Endothelial cell of umbilical vein (primary cell): ENCODE measurements at regions not wholly inside any gene's neighbourhood (a gene's known extent, or its start where the extent isn't known, plus 50 kb on each side); places are given as distances from the start of the nearest gene placed in this dataset.

Source experiments
- EZH2 ChIP-seq: IDR thresholded peaks from 2 replicates; pipeline ENCODE4 v1.6.1; 2012; ENCODE audit warnings: borderline replicate concordance, low read depth, mild to moderate bottlenecking, moderate library complexity, low read length, inconsistent platforms; ENCODE audit not compliant: severe bottlenecking
- GATA2 ChIP-seq: IDR thresholded peaks from 2 replicates; pipeline ENCODE4 v1.7.0; 2011; ENCODE audit warnings: low read depth, mild to moderate bottlenecking, moderate library complexity, mixed read lengths, low read length; ENCODE audit not compliant: insufficient read length, insufficient read depth
- MYC ChIP-seq: IDR thresholded peaks from one replicate; pipeline ENCODE4 v1.6.1; 2011; ENCODE audit warnings: mild to moderate bottlenecking, low read depth, low read length
- POLR2A ChIP-seq: IDR thresholded peaks from 2 replicates; pipeline ENCODE4 v1.6.1; 2012; ENCODE audit warnings: low read depth, mild to moderate bottlenecking, control low read depth, low read length
- POLR2AphosphoS5 ChIP-seq: IDR thresholded peaks from 2 replicates; pipeline ENCODE4 v1.6.1; 2012; ENCODE audit warnings: low read depth, mild to moderate bottlenecking, control low read depth, low read length, moderate library complexity; ENCODE audit not compliant: insufficient read depth
- TF ChIP-seq, protein P1 (sequence below), 2 donors: IDR thresholded peaks; 1 replicate in 1 of 2; 2 replicates in 1 of 2; pipeline ENCODE4 v1.5.1; 2011; ENCODE audit warnings: low read length in 2 of 2, mild to moderate bottlenecking in 2 of 2, moderate library complexity in 2 of 2, control low read depth in 1 of 2, inconsistent platforms in 1 of 2, low read depth in 1 of 2; ENCODE audit not compliant: insufficient read depth in 1 of 2; ENCODE audit errors: extremely low read depth in 1 of 2

DNA sequence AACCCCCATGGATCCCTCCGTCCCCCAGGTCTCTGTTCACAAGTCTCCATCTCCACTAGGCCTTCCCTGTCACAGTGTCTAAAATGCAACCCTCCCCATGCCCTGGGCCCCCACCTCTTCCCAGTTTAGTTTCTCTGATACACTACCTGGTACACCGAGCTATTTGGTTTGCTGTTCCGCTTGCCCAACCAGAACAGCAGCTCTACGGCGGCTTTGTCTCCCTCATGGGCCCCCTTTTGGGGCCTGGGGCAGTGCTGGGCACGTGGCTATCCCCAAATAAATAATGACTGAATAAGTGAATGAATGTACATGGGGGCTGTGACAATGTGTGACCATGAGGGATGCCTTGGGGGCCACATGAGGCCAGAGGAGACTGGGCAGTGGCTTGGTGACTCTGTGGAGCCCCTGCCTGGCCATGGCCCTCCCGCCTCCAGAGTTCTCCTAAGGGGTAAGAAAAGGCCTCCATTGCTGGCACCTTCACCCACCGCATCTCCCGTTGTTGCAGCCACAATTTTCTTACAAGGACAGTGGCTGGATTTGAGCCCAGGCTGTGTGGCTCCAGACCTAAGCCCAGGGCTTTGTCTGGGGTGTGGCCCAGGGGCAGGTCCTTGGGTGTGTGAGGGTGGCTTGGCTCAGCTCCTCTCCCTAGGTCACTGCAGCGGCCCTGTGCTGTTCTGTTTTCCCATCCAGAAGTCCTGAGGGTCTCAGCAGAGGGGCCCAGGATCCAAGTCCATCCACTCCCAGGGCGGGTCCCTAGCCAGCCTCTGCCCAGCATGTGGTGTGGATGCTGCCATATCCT, 408.5 kb upstream of the SULF2 start:
- TF ChIP-seq, protein P1, sequence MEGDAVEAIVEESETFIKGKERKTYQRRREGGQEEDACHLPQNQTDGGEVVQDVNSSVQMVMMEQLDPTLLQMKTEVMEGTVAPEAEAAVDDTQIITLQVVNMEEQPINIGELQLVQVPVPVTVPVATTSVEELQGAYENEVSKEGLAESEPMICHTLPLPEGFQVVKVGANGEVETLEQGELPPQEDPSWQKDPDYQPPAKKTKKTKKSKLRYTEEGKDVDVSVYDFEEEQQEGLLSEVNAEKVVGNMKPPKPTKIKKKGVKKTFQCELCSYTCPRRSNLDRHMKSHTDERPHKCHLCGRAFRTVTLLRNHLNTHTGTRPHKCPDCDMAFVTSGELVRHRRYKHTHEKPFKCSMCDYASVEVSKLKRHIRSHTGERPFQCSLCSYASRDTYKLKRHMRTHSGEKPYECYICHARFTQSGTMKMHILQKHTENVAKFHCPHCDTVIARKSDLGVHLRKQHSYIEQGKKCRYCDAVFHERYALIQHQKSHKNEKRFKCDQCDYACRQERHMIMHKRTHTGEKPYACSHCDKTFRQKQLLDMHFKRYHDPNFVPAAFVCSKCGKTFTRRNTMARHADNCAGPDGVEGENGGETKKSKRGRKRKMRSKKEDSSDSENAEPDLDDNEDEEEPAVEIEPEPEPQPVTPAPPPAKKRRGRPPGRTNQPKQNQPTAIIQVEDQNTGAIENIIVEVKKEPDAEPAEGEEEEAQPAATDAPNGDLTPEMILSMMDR (IDR thresholded peaks at IDR 0.05; ENCODE audit: extremely low read depth in 1 of 2, insufficient read depth in 1 of 2, low read depth in 1 of 2, low read length in 2 of 2) = no peak
- TF ChIP-seq POLR2A (no peak), EZH2 (no peak), POLR2AphosphoS5 (no peak), MYC (no peak), GATA2 (no peak)
